ENCODE measurements at regions not wholly inside any gene's neighbourhood (a gene's known extent, or its start where the extent isn't known, plus 50 kb on each side); places are given as distances from the start of the nearest gene placed in this dataset.

DNA sequence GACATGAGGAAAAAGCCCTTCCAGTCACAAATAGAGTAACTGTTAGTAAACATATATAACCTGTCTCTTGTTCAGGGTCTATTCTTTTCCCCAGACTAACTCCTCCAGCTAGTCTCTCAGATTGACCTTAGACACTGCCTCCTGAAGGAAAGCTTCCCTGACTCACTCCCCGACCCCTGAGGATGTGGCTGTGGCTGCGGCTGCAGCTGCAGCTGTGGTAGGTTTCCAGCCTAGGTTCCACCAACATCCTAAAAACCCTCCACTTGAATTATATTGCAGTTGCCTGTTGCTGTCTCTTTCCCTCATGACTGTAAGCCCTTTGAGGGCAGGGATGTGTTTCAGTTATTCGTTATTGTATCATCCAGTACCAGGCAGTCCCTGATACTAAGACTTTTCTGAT lies 132.9 kb upstream of the C1orf21 start:
- no peak for DNase-seq (ENCODE audit: low read depth)
- Histone ChIP-seq H3K4me3 (ENCODE audit: low read length) (no peak overlapping the region), H3K9ac (ENCODE audit: low read length) (no peak overlapping the region)

DNA sequence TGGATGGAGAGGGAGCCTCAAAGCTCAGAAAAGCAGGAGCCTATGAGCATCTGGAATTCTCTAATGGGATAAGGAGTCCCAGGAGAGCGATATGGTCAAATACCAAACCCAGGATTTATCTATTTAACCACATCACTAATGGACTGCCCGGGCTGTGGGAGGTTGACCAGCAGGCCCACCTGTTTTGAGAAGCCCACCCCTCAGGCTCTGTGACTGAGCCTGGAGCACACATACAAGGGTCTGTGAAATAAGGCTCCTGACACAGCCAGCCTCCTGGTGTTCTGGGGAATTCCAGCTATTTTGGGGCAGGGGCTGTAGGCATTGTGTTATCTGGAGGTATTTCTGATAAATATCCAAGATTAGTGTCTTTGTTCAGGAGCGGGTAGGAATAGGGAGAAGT lies 132.0 kb upstream of the C1orf21 start:
- Histone ChIP-seq H3K9me3 (ENCODE audit: control insufficient read depth, low read length) (no peaks in the 10 kb centered on the region), H3K4me3 (ENCODE audit: low read length) (no peak overlapping the region), H3K4me1 (ENCODE audit: control insufficient read depth, insufficient read depth, low read length) (no peaks in the 10 kb centered on the region), H3K27me3 (replicated peaks; ENCODE audit: control insufficient read depth, insufficient read depth, low read length) (no peaks in the 10 kb centered on the region), H3K36me3 (ENCODE audit: control insufficient read depth, insufficient read depth, low read length, severe bottlenecking) (no peaks in the 10 kb centered on the region), H3K9ac (ENCODE audit: low read length) (no peak overlapping the region)
- DNase-seq (ENCODE audit: low read depth) = no peak

More for the DNA sequence above, 132.9 kb upstream of the C1orf21 start:
- Histone ChIP-seq H3K9me3 (ENCODE audit: control insufficient read depth, low read length) (no peaks in the 10 kb centered on the region), H3K27me3 (replicated peaks; ENCODE audit: control insufficient read depth, insufficient read depth, low read length) (no peaks in the 10 kb centered on the region), H3K36me3 (ENCODE audit: control insufficient read depth, insufficient read depth, low read length, severe bottlenecking) (no peaks in the 10 kb centered on the region), H3K4me1 (ENCODE audit: control insufficient read depth, insufficient read depth, low read length) (no peaks in the 10 kb centered on the region)

DNA sequence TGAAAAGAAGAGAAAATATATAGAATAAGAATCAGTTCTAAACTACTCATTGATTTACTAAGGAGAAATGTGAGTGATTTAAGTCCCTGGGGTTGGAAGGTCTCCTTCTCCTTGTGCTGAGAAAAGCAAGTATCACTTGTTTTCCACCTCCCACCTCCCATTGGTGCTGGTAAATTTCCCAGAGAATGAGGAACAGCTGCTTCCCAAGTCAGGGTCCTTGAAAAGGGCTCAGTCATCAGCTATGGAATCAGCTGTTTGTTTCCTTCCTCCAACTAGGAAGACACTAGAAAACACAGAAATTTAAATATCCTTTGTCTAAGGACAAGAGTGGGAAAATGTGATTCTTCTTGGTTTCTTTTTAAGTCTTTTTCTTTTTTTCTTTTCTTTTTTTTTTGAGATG lies 131.3 kb upstream of the C1orf21 start:
- H3K4me1 ChIP-seq (ENCODE audit: control insufficient read depth, insufficient read depth, low read length) = no peaks in the 10 kb centered on the region
- no peaks in the 10 kb centered on the region for H3K9me3 ChIP-seq (ENCODE audit: control insufficient read depth, low read length)
- H3K27me3 ChIP-seq (replicated peaks; ENCODE audit: control insufficient read depth, insufficient read depth, low read length) = no peaks in the 10 kb centered on the region
- no peaks in the 10 kb centered on the region for H3K36me3 ChIP-seq (ENCODE audit: control insufficient read depth, insufficient read depth, low read length, severe bottlenecking)
- no peak for DNase-seq (ENCODE audit: low read depth)
- H3K9ac ChIP-seq (ENCODE audit: low read length) = no peak overlapping the region
- H3K4me3 ChIP-seq (ENCODE audit: low read length) = no peak overlapping the region

DNA sequence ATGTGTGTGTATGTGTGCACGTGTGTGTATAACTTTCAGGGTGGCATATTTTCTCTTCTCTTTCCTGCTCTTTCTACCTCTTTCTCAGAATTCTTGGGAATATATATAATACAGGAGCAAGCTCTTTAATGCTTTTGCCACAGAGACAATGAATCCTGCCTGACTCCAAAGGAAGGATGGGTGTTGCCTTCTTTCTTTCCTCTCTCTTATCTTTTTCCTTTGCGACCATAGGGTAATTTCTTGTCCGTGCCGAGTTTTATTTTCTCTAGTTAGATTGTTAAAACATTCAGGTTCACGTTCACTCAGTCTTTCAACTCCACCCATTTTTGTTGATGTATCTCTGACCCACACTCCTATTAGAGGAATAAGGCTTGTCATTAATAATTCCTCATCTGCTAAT lies 129.0 kb upstream of the C1orf21 start:
- no peaks in the 10 kb centered on the region for H3K27me3 ChIP-seq (replicated peaks; ENCODE audit: control insufficient read depth, insufficient read depth, low read length)

DNA sequence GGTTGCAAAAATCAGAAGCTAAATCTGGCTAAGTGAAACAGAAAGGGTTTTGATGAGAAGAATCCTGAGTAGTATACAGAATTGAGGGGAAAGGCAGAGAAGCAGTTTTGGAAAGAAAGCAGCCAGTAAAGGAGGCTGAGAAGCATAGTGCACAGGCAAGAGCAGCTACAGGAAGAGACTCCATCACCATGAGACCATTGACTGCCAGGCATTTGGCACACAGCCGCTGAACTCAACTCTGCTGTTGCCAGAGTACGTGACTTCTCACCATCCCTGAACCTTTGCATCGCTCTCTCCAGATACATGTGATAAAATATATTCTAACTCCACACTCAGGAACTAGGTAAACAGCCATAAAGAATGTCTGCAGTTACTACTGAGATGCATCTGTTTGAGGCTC lies 128.3 kb upstream of the C1orf21 start:
- no peaks in the 10 kb centered on the region for H3K9me3 ChIP-seq (ENCODE audit: control insufficient read depth, low read length)
- H3K4me1 ChIP-seq (ENCODE audit: control insufficient read depth, insufficient read depth, low read length) = no peaks in the 10 kb centered on the region
- no peaks in the 10 kb centered on the region for H3K27me3 ChIP-seq (replicated peaks; ENCODE audit: control insufficient read depth, insufficient read depth, low read length)
- H3K36me3 ChIP-seq (ENCODE audit: control insufficient read depth, insufficient read depth, low read length, severe bottlenecking) = no peaks in the 10 kb centered on the region
- no peak overlapping the region for H3K9ac ChIP-seq (ENCODE audit: low read length)
- H3K4me3 ChIP-seq (ENCODE audit: low read length) = no peak overlapping the region
- no peak for DNase-seq (ENCODE audit: low read depth)

More for the DNA sequence above, 129.0 kb upstream of the C1orf21 start:
- no peak overlapping the region for H3K4me3 ChIP-seq (ENCODE audit: low read length)
- no peak overlapping the region for H3K9ac ChIP-seq (ENCODE audit: low read length)
- H3K9me3 ChIP-seq (ENCODE audit: control insufficient read depth, low read length) = no peaks in the 10 kb centered on the region
- DNase-seq (ENCODE audit: low read depth) = no peak
- H3K36me3 ChIP-seq (ENCODE audit: control insufficient read depth, insufficient read depth, low read length, severe bottlenecking) = no peaks in the 10 kb centered on the region
- H3K4me1 ChIP-seq (ENCODE audit: control insufficient read depth, insufficient read depth, low read length) = no peaks in the 10 kb centered on the region

DNA sequence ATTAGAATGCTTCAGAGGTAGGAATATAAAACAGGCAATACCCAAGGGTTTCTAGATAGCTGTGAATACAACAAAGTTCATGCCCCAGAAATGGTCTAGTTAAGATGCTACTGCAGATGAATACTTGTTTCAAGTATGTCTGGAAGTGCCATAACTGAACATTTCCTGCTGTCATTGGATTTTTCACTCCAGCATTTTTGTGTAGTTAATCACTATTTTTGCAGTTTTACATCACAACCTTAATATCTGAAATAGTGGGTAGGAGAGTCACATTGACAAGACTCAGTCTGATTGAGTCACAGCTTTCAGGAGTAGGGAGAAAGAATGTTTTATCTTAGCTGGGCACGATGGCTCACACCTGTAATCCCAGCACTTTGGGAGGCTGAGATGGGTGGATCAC lies 126.4 kb upstream of the C1orf21 start:
- Histone ChIP-seq H3K9me3 (ENCODE audit: control insufficient read depth, low read length) (no peaks in the 10 kb centered on the region), H3K36me3 (ENCODE audit: control insufficient read depth, insufficient read depth, low read length, severe bottlenecking) (no peaks in the 10 kb centered on the region), H3K4me1 (ENCODE audit: control insufficient read depth, insufficient read depth, low read length) (no peaks in the 10 kb centered on the region), H3K9ac (ENCODE audit: low read length) (no peak overlapping the region), H3K4me3 (ENCODE audit: low read length) (no peak overlapping the region), H3K27me3 (replicated peaks; ENCODE audit: control insufficient read depth, insufficient read depth, low read length) (no peaks in the 10 kb centered on the region)
- peak; percentile 45 for DNase-seq (ENCODE audit: low read depth)

DNA sequence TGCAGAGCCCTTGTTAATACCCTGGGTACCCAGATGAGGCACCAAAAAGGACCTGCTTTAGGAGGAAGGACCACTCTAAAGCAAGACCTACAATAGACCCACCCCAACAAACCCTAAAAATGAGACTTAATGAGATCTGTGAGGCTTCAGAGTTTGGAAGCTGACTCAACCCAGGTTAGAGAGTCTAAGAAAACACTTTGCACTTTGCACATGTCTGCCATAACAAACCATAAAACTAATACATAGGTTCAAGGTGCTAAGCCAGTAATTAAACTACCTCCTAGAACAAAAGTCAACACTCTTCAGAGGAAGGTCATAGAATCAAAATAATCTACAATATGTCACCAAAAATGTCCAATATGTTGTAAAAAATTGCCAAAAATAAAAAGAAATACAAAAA lies 124.7 kb upstream of the C1orf21 start:
- no peak for DNase-seq (ENCODE audit: low read depth)
- Histone ChIP-seq H3K27me3 (replicated peaks; ENCODE audit: control insufficient read depth, insufficient read depth, low read length) (no peaks in the 10 kb centered on the region), H3K9me3 (ENCODE audit: control insufficient read depth, low read length) (no peaks in the 10 kb centered on the region), H3K4me1 (ENCODE audit: control insufficient read depth, insufficient read depth, low read length) (no peaks in the 10 kb centered on the region), H3K9ac (ENCODE audit: low read length) (no peak overlapping the region), H3K36me3 (ENCODE audit: control insufficient read depth, insufficient read depth, low read length, severe bottlenecking) (no peaks in the 10 kb centered on the region), H3K4me3 (ENCODE audit: low read length) (no peak overlapping the region)

DNA sequence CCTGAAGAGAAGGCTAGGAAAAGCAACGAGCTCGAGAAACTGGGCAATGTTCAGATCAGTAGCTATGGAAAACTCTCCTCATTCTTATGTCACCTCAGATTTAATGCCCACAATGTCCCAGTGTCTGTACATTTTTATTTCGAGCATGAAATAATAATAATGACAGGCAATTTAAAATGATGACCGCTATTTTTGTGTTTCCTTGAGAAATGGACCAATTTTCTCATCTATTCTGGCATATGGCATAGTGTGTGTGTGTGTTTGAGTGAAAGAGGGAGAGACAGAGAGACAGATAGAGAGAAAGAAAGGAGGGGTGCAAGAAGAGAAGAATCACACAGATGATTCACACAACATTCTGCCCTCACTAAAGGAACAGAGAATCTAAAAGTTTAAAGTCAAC lies 119.1 kb upstream of the C1orf21 start:
- H3K4me3 ChIP-seq (ENCODE audit: low read length) = no peak overlapping the region
- H3K9ac ChIP-seq (ENCODE audit: low read length) = no peak overlapping the region
- no peaks in the 10 kb centered on the region for H3K27me3 ChIP-seq (replicated peaks; ENCODE audit: control insufficient read depth, insufficient read depth, low read length)
- H3K36me3 ChIP-seq (ENCODE audit: control insufficient read depth, insufficient read depth, low read length, severe bottlenecking) = no peaks in the 10 kb centered on the region
- peaks cover 6% of the 10 kb centered on the region for H3K4me1 ChIP-seq (ENCODE audit: control insufficient read depth, insufficient read depth, low read length)
- no peak for DNase-seq (ENCODE audit: low read depth)
- H3K9me3 ChIP-seq (ENCODE audit: control insufficient read depth, low read length) = no peaks in the 10 kb centered on the region

DNA sequence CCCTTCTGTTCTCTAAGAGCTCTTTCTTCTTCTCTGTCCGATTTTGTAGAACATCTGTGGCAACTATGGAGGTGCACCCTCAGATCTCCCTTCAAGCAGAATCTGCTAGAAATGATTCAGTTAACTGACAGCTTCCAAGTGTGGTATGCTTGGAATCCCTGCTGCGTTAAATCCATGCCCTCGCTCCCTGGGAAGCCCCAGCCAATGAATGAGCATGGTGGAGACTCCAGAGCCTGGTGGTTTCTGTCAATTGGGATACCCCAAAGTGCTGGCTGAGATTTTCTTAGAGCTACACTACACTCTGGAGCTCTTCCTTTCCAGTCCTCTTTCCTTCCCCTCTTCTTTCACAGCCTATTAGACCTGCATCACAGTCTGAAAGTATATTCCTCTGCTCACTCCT lies 116.3 kb upstream of the C1orf21 start:
- H3K9ac ChIP-seq (ENCODE audit: low read length) = no peak overlapping the region
- peak; percentile 28 for DNase-seq (ENCODE audit: low read depth)
- no peak overlapping the region for H3K4me3 ChIP-seq (ENCODE audit: low read length)
- no peaks in the 10 kb centered on the region for H3K9me3 ChIP-seq (ENCODE audit: control insufficient read depth, low read length)
- H3K36me3 ChIP-seq (ENCODE audit: control insufficient read depth, insufficient read depth, low read length, severe bottlenecking) = no peaks in the 10 kb centered on the region
- H3K27me3 ChIP-seq (replicated peaks; ENCODE audit: control insufficient read depth, insufficient read depth, low read length) = no peaks in the 10 kb centered on the region
- peaks cover 7% of the 10 kb centered on the region for H3K4me1 ChIP-seq (ENCODE audit: control insufficient read depth, insufficient read depth, low read length)

DNA sequence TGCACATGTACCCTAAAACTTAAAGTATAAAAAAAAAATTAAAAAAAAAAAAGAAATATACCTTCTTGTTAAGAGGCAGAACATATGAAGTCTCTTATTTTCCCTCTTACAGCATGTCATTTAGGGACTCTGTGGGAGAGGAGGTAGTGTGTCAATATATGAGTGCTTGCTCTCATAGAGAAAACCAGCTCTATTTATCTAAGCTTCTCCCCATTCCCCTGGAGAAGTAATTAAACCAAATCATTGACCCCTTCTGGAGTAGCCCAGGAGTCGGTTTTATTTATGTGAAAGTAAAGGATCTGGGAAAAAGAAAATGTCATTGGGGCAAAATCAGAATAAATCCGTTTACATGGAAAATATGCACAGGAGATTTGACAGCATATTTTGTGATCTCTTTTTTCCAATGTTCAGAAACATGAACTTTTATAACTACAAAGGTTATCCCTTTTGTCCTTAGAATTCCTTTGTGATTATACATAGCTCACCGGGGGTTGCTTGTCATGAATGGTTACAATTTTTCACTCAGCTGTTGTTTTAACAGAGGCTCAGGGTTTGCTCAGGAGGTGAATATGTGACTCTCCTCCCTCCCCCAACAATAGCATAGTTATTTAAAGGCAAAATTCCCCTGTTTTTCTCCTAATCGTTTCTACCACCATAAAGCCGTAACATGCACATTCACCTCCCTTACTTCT lies 114.5 kb upstream of the C1orf21 start:
- Histone ChIP-seq H3K27me3 (replicated peaks; ENCODE audit: control insufficient read depth, insufficient read depth, low read length) (no peaks in the 10 kb centered on the region), H3K9ac (ENCODE audit: low read length) (no peak overlapping the region), H3K9me3 (ENCODE audit: control insufficient read depth, low read length) (no peaks in the 10 kb centered on the region), H3K4me3 (ENCODE audit: low read length) (no peak overlapping the region), H3K36me3 (ENCODE audit: control insufficient read depth, insufficient read depth, low read length, severe bottlenecking) (no peaks in the 10 kb centered on the region), H3K4me1 (ENCODE audit: control insufficient read depth, insufficient read depth, low read length) (peaks cover 7% of the 10 kb centered on the region)
- DNase-seq (ENCODE audit: low read depth) = peak; percentile 36

DNA sequence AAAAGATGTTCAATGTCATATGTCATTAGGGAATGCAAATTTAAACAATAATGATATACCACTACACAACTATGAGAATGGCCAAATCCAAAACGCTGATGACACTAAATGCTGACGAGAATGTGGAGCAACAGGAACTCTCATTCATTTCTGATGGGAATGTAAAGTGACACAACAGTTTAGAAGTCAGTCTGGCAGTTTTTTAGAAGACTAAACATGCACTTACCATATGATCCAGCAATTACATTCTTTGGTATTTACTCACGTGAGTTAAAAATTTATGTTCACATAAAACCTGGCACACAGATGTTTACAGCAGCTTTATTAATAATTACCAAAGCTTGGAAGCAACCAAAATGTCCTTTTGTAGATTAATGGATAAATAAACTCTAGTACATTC lies 110.4 kb upstream of the C1orf21 start:
- H3K27me3 ChIP-seq (replicated peaks; ENCODE audit: control insufficient read depth, insufficient read depth, low read length) = no peaks in the 10 kb centered on the region
- H3K9ac ChIP-seq (ENCODE audit: low read length) = no peak overlapping the region
- no peak overlapping the region for H3K4me3 ChIP-seq (ENCODE audit: low read length)
- no peaks in the 10 kb centered on the region for H3K9me3 ChIP-seq (ENCODE audit: control insufficient read depth, low read length)
- H3K4me1 ChIP-seq (ENCODE audit: control insufficient read depth, insufficient read depth, low read length) = peaks cover 7% of the 10 kb centered on the region
- H3K36me3 ChIP-seq (ENCODE audit: control insufficient read depth, insufficient read depth, low read length, severe bottlenecking) = no peaks in the 10 kb centered on the region
- no peak for DNase-seq (ENCODE audit: low read depth)

DNA sequence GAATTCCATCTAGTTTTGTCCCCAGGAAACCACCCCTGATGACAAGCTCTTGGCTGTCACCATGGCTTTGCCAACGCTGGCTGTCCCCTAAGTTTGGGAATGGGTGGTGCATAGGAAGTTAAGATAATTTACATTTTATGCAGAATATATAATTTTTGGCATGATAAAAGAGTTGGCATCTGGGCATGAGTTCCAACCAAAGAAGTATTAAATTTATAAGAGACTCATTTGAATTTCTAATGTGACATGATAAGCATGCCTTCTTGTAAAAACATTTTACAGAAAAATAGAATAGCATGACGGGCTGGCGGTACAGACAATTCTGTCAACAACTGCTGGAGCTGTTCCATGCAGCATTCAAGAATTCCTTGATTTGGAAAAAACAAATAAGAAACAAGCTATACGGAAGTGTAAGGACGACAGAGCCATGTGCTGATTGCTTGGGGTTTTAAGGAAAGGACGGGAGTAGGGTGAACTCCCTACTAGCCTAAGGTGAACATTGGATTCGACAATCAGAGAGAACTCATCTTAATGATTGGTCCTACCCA lies 106.8 kb upstream of the C1orf21 start:
- DNase-seq (ENCODE audit: low read depth) = no peak
- no peaks in the 10 kb centered on the region for H3K36me3 ChIP-seq (ENCODE audit: control insufficient read depth, insufficient read depth, low read length, severe bottlenecking)
- no peak overlapping the region for H3K9ac ChIP-seq (ENCODE audit: low read length)
- no peak overlapping the region for H3K4me3 ChIP-seq (ENCODE audit: low read length)
- no peaks in the 10 kb centered on the region for H3K27me3 ChIP-seq (replicated peaks; ENCODE audit: control insufficient read depth, insufficient read depth, low read length)
- H3K9me3 ChIP-seq (ENCODE audit: control insufficient read depth, low read length) = no peaks in the 10 kb centered on the region
- H3K4me1 ChIP-seq (ENCODE audit: control insufficient read depth, insufficient read depth, low read length) = peaks cover 12% of the 10 kb centered on the region
